Right lobe of liver (tissue), 4 donors: ENCODE measurements at regions not wholly inside any gene's neighbourhood (a gene's known extent, or its start where the extent isn't known, plus 50 kb on each side); places are given as distances from the start of the nearest gene placed in this dataset.

Experiments
- POLR2A ChIP-seq: fragments of 450-650 bp; IDR thresholded peaks from one replicate; pipeline ENCODE4 v1.6.1; 2017; ENCODE audit warnings: antibody characterized with exemption, mild to moderate bottlenecking
- TF ChIP-seq, protein P1 (sequence below), 4 donors: fragments of 200-600 bp in 3 of 4; fragments of 450-650 bp in 1 of 4; IDR thresholded peaks; one replicate each; pipeline versions ENCODE4 v1.5.1 to v1.8.0; 2016 to 2022; ENCODE audit warnings: antibody characterized with exemption in 4 of 4, mild to moderate bottlenecking in 2 of 4
- donor health status: DM: no; HTN: no; CAD: no.
- donor health status: DM: no; HTN: no; CAD: no.
- donor health status: DM: no; HTN: yes; CAD: no.

DNA sequence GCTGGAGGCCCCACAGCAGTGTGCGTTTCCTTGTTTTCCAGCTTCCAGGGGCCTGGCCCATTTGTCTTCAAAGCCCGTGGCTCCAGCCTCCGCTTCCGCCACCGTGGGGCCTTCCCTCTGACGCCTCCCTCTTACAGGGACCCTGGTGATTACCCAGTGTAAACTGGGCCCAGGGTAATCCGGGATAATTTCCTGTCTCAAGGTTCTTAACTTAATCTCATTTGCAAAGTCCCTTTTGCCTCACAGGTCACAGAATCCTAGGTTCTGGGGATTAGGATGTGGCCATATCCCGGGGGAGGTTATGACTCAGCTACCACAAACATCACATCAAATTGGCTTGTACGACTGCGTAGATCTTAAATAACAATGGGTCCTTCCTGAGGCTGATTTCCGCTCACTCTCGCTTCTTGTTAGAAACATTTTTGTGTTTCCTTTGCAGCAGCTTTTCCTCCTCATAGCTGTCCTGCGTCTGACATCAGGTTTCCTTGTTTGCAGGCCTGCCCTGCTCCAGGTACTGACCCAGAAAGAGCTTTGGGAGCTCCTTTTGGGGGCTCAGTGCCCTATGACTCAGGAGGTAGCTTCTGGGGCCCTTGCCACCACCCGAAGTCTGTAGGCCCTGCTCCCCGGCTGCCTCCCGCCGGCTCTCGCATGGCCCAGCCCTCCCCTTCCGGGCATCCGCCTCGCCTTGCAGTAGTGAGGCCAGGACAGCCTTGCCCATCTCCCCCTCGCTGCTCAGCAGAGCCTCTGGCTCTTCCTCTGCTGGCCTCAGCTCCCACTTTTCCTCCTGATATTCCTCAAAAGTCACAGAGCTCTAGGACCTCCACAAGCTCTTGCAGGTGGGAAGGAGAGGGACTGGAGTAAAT, 100.5 kb downstream of the ERMARD start:
- TF ChIP-seq, protein P1, sequence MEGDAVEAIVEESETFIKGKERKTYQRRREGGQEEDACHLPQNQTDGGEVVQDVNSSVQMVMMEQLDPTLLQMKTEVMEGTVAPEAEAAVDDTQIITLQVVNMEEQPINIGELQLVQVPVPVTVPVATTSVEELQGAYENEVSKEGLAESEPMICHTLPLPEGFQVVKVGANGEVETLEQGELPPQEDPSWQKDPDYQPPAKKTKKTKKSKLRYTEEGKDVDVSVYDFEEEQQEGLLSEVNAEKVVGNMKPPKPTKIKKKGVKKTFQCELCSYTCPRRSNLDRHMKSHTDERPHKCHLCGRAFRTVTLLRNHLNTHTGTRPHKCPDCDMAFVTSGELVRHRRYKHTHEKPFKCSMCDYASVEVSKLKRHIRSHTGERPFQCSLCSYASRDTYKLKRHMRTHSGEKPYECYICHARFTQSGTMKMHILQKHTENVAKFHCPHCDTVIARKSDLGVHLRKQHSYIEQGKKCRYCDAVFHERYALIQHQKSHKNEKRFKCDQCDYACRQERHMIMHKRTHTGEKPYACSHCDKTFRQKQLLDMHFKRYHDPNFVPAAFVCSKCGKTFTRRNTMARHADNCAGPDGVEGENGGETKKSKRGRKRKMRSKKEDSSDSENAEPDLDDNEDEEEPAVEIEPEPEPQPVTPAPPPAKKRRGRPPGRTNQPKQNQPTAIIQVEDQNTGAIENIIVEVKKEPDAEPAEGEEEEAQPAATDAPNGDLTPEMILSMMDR (IDR thresholded peaks at IDR 0.05) = no peak
- TF ChIP-seq POLR2A = no peak
